Stomach (tissue), 8 donors: ENCODE measurements at regions not wholly inside any gene's neighbourhood (a gene's known extent, or its start where the extent isn't known, plus 50 kb on each side); places are given as distances from the start of the nearest gene placed in this dataset.

Experiments
- DNase-seq, 2 donors: peaks; one replicate each; pipeline versions ENCODE4 v3.0.0 to v3.0.0-alpha.2; 2013 to 2019
- H3K27ac ChIP-seq, 5 donors: fragments of 200-600 bp in 4 of 5; sonication (generic) in 4 of 5; one replicate each; pipeline ENCODE4 v1.5.1; 2013 to 2019; ENCODE audit warnings: mild to moderate bottlenecking in 1 of 5, moderate library complexity in 1 of 5
- H3K27me3 ChIP-seq, 3 donors: fragments of 200-600 bp; sonication (generic); one replicate each; pipeline ENCODE4 v1.5.1; 2017 to 2019; ENCODE audit warnings: mixed run types in 1 of 3
- H3K36me3 ChIP-seq, 4 donors: fragments of 200-600 bp; sonication (generic); 1 replicate in 3 of 4; 2 replicates in 1 of 4; pipeline ENCODE4 v1.5.1; 2016 to 2019
- H3K4me1 ChIP-seq, 4 donors: fragments of 200-600 bp; sonication (generic); one replicate each; pipeline ENCODE4 v1.5.1; 2016 to 2019
- H3K4me3 ChIP-seq, 4 donors: fragments of 200-600 bp; sonication (generic) in 3 of 4; one replicate each; pipeline ENCODE4 v1.5.1; 2016 to 2019; ENCODE audit warnings: mild to moderate bottlenecking in 1 of 4
- H3K9me3 ChIP-seq, 4 donors: fragments of 200-600 bp; sonication (generic); one replicate each; pipeline ENCODE4 v1.5.1; 2016 to 2019
- EP300 ChIP-seq: sonication (generic); formaldehyde crosslinking; IDR thresholded peaks from one replicate; pipeline ENCODE4 v1.6.1; 2017; ENCODE audit warnings: antibody characterized with exemption
- POLR2A ChIP-seq, 4 donors: fragments of 450-650 bp; IDR thresholded peaks; one replicate each; pipeline ENCODE4 v1.6.1; 2016; ENCODE audit warnings: antibody characterized with exemption in 4 of 4, control low read depth in 2 of 4, mild to moderate bottlenecking in 1 of 4, moderate library complexity in 1 of 4
- POLR2AphosphoS5 ChIP-seq, 3 donors: sonication (generic); formaldehyde crosslinking; IDR thresholded peaks; one replicate each; pipeline ENCODE4 v1.6.1; 2016; ENCODE audit warnings: antibody characterized with exemption in 3 of 3
- WGBS, 5 donors: extraction: QIAGEN DNeasy Blood & Tissue Kit in 3 of 5; methylation state at CpG; one replicate each; pipeline versions ENCODE4 v1.1.5 to v1.1.7; 2013 to 2018; 5-methylcytosine and 5-hydroxymethylcytosine counted together
- intact Hi-C: fragments of 100-400 bp; cut with DNase I; formaldehyde crosslinking; loops from one replicate; pipeline ENCODE4 v1.15.1; 2023; ENCODE audit warnings: low total_unique reads
- TF ChIP-seq, protein P1 (sequence below), 7 experiments: fragments of 450-650 bp in 4 of 7; fragments of 200-600 bp in 3 of 7; sonication (generic) in 3 of 7; IDR thresholded peaks; one replicate each; pipeline ENCODE4 v1.5.1; 2016 to 2019; ENCODE audit warnings: antibody characterized with exemption in 7 of 7, control low read depth in 2 of 7, mild to moderate bottlenecking in 1 of 7
- donor health status: healthy with polysubstance abuse.
- donor health status: Bipolar disorder and iron deficiency.
- donor health status: healthy.

DNA sequence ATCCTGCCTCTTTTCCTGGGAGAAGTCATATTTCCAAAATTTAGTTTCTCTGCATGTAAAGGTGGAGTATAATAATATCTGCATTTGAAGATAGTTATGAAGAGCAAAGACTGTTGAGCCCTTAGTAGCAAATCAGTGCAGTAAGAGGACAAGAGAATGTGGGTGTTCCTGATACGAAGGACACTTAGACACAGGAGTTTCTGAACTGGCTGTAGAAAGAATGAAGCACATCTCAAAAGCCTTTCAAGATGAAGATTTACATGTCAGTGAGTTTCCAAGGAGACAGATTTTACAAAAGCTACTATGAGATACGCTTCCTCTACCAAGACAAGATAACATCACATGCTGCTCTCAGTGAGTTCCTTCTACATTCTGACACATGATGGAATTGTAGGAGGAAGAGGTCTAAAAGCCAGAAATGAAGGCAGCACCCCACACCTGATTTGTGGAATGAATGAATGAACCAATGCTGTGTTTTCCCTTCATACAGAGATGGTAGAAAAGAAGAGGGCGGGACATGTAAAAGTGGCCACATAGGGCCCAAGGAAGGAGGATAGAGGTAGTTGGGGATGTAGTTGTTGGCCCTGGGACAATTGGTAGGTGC, 173.6 kb upstream of the PDE1C start:
- Histone ChIP-seq H3K4me1 (no peaks in the 10 kb centered on the region), H3K27ac (no peak overlapping the region), H3K4me3 (no peak overlapping the region), H3K9me3 (no peaks in the 10 kb centered on the region), H3K36me3 (no peaks in the 10 kb centered on the region), H3K27me3 (peaks cover 0 to 2% (median 0%) of the 10 kb centered on the region in 3 donors)
- DNase-seq = no peak
- 67 to 88% (median 87%) methylated on average over 3 of the region's 3 CpGs for WGBS, 5 donors
- TF ChIP-seq POLR2A (IDR thresholded peaks at IDR 0.05) = no peak
- TF ChIP-seq, protein P1, sequence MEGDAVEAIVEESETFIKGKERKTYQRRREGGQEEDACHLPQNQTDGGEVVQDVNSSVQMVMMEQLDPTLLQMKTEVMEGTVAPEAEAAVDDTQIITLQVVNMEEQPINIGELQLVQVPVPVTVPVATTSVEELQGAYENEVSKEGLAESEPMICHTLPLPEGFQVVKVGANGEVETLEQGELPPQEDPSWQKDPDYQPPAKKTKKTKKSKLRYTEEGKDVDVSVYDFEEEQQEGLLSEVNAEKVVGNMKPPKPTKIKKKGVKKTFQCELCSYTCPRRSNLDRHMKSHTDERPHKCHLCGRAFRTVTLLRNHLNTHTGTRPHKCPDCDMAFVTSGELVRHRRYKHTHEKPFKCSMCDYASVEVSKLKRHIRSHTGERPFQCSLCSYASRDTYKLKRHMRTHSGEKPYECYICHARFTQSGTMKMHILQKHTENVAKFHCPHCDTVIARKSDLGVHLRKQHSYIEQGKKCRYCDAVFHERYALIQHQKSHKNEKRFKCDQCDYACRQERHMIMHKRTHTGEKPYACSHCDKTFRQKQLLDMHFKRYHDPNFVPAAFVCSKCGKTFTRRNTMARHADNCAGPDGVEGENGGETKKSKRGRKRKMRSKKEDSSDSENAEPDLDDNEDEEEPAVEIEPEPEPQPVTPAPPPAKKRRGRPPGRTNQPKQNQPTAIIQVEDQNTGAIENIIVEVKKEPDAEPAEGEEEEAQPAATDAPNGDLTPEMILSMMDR (IDR thresholded peaks at IDR 0.05) = no peak
- TF ChIP-seq POLR2AphosphoS5 (IDR thresholded peaks at IDR 0.05) = no peak
- TF ChIP-seq EP300 = no peak
- intact Hi-C loops = no loop called here

DNA sequence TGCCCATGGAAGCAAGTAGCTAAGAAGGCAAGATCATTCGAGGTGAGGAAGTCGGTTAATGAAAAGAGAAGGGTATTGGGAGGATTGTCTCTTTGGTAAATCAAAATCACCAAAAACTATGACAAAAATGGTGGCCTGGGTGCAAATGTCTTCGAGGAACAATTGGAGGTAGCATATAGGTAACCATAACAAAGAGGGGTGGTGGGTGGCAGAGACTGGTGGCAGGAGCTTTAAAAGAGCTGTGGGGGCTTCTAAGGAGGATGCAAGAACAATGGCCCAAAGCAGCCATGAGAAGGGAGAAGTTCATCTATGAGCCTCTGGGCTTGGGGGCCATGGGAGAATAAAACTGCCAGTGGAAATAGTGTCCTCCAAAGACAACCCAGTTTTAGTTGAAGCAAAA, 172.2 kb upstream of the PDE1C start:
- no peak overlapping the region for H3K4me3 ChIP-seq
- no peaks in the 10 kb centered on the region for H3K9me3 ChIP-seq
- no peaks in the 10 kb centered on the region for H3K27me3 ChIP-seq
- no peak overlapping the region for H3K27ac ChIP-seq
- WGBS, 5 donors = 50 to 56% (median 54%) methylated on average over 3 of the region's 3 CpGs
- no peaks in the 10 kb centered on the region for H3K4me1 ChIP-seq
- H3K36me3 ChIP-seq = no peaks in the 10 kb centered on the region
- TF ChIP-seq, protein P1 (IDR thresholded peaks at IDR 0.05) = no peak
- TF ChIP-seq POLR2A (IDR thresholded peaks at IDR 0.05) = no peak
- TF ChIP-seq POLR2AphosphoS5 (IDR thresholded peaks at IDR 0.05) = no peak
- no peak for TF ChIP-seq EP300
- no peak for DNase-seq
- intact Hi-C loops = no loop called here

DNA sequence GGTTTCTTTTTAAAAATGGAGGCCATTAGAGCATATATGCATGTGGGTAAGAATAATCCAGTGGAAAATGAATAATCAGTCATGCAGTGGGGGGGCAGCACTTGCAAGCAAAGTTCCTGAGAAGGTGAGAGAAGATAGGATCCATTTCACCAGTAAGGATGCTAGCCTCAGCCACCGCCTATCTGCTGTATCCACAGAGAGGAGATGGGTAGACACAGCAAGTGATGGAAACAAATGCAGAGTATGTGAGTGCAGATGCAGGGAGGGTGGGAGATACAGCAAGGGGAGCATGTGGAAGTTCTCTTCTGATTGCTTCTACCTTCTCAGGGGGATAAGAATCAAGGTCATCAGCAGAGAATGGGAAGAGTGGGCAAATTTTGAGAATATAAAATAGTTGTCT, 171.4 kb upstream of the PDE1C start:
- Histone ChIP-seq H3K9me3 (peaks cover 0 to 2% (median 0%) of the 10 kb centered on the region in 4 donors), H3K36me3 (no peaks in the 10 kb centered on the region), H3K4me3 (no peak overlapping the region), H3K4me1 (no peaks in the 10 kb centered on the region), H3K27ac (no peak overlapping the region), H3K27me3 (no peaks in the 10 kb centered on the region)
- intact Hi-C loops = no loop called here
- TF ChIP-seq POLR2AphosphoS5 (IDR thresholded peaks at IDR 0.05) (no peak), POLR2A (IDR thresholded peaks at IDR 0.05) (no peak), EP300 (no peak)
- TF ChIP-seq, protein P1 (IDR thresholded peaks at IDR 0.05) = no peak
- 88 to 100% (median 95%) methylated on average over 1 of the region's 1 CpG for WGBS, 5 donors
- no peak for DNase-seq

DNA sequence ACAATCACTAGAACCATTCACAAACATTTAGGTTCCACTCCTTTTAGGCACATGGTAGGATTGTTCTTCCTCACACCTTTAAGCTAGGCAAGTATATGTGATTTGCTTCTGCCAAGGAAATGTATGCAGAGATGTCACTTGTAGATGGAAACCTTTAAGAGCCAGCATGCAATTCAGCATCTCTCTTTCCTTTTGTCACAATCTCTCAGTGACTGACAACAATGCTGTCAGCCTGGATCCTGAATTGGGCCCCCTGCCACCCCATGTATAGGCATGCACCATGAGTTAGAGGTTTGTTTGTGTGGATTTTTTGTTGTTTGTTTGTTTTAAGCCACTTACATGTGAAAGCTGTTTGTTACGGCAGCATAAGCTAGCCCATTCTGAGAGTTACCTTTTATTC, 169.6 kb upstream of the PDE1C start:
- H3K27me3 ChIP-seq = no peaks in the 10 kb centered on the region
- peaks cover 0 to 16% (median 9%) of the 10 kb centered on the region in 4 donors for H3K9me3 ChIP-seq
- H3K4me1 ChIP-seq = no peaks in the 10 kb centered on the region
- WGBS, 5 donors = 81 to 89% (median 85%) methylated on average over 1 of the region's 1 CpG
- no peaks in the 10 kb centered on the region for H3K36me3 ChIP-seq
- no peak overlapping the region for H3K4me3 ChIP-seq
- TF ChIP-seq, protein P1 (IDR thresholded peaks at IDR 0.05) = no peak
- TF ChIP-seq POLR2A (IDR thresholded peaks at IDR 0.05) (no peak), POLR2AphosphoS5 (IDR thresholded peaks at IDR 0.05) (no peak), EP300 (no peak)
- H3K27ac ChIP-seq = no peak overlapping the region
- no peak for DNase-seq
- intact Hi-C loops = no loop called here
